ENCODE measurements at regions not wholly inside any gene's neighbourhood (a gene's known extent, or its start where the extent isn't known, plus 50 kb on each side); places are given as distances from the start of the nearest gene placed in this dataset.

DNA sequence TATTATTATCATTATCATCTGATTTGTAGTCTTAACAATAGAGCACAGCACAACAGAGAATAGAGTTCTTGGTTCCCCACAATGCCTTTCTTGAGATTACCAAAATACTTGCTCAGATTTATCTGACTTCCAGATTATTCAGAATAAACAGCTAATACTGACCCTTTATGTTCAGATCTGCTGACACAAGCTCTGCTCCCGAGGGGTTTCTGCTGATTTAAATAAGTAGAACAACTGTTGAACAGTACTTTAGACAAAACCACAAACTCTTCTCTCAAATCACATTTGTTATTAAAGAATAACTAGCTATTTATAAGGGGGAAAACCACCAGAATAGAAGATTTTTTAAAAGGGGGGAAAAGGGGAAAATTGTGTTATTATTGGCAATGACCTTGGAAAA is 380.2 kb upstream of the ATP11B start:
- Histone ChIP-seq H3K4me3 (ENCODE audit: insufficient read depth, low read depth, low read length) (no peak overlapping the region), H3K27ac (ENCODE audit: low read depth, low read length) (no peak overlapping the region), H3K4me1 (ENCODE audit: insufficient read depth, low read length) (no peaks in the 10 kb centered on the region), H4K20me1 (ENCODE audit: insufficient read depth, low read length) (no peaks in the 10 kb centered on the region), H3K9me3 (ENCODE audit: insufficient read depth, low read depth, low read length) (no peaks in the 10 kb centered on the region), H2AFZ (ENCODE audit: low read depth, low read length) (no peak overlapping the region), H3K36me3 (ENCODE audit: insufficient read depth, low read length) (no peaks in the 10 kb centered on the region), H3K27me3 (ENCODE audit: insufficient read depth, low read length) (no peaks in the 10 kb centered on the region), H3K4me2 (ENCODE audit: low read length) (no peak overlapping the region), H3K79me2 (ENCODE audit: insufficient read depth, low read length) (no peaks in the 10 kb centered on the region), H3K9ac (ENCODE audit: low read length) (no peak overlapping the region)
- Mint-ChIP-seq H3K4me1 (ENCODE audit: low read depth, unreplicated experiment) (peaks cover 2% of the 10 kb centered on the region), H3K4me3 (ENCODE audit: unreplicated experiment) (no peak overlapping the region), H3K27me3 (ENCODE audit: low read depth, unreplicated experiment) (peaks cover 2% of the 10 kb centered on the region), H3K9me3 (ENCODE audit: unreplicated experiment) (no peaks in the 10 kb centered on the region), H3K36me3 (ENCODE audit: low read depth, unreplicated experiment) (no peaks in the 10 kb centered on the region), H3K27ac (ENCODE audit: unreplicated experiment) (no peak overlapping the region)
- DNase-seq (ENCODE audit: low read depth): no peak
- FAIRE-seq: no peak
- TF ChIP-seq EZH2 (IDR thresholded peaks at IDR 0.05; ENCODE audit: insufficient read depth, low read length): no peak
- TF ChIP-seq, protein P1, sequence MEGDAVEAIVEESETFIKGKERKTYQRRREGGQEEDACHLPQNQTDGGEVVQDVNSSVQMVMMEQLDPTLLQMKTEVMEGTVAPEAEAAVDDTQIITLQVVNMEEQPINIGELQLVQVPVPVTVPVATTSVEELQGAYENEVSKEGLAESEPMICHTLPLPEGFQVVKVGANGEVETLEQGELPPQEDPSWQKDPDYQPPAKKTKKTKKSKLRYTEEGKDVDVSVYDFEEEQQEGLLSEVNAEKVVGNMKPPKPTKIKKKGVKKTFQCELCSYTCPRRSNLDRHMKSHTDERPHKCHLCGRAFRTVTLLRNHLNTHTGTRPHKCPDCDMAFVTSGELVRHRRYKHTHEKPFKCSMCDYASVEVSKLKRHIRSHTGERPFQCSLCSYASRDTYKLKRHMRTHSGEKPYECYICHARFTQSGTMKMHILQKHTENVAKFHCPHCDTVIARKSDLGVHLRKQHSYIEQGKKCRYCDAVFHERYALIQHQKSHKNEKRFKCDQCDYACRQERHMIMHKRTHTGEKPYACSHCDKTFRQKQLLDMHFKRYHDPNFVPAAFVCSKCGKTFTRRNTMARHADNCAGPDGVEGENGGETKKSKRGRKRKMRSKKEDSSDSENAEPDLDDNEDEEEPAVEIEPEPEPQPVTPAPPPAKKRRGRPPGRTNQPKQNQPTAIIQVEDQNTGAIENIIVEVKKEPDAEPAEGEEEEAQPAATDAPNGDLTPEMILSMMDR (IDR thresholded peaks at IDR 0.05; ENCODE audit: insufficient read depth, low read depth, low read length): no peak

- peaks cover 2% of the 10 kb centered on the region for H3K4me1 Mint-ChIP-seq (ENCODE audit: low read depth, unreplicated experiment)
- no peaks in the 10 kb centered on the region for H3K36me3 Mint-ChIP-seq (ENCODE audit: low read depth, unreplicated experiment)
These were observed 379.6 kb upstream of the ATP11B start for GRCh38 chr3:182413682-182414081.

GRCh38 chr3:182414586-182414985 is 378.7 kb upstream of the ATP11B start:
- H3K4me1 Mint-ChIP-seq (ENCODE audit: low read depth, unreplicated experiment): peaks cover 2% of the 10 kb centered on the region
- peaks cover 2% of the 10 kb centered on the region for H3K27me3 Mint-ChIP-seq (ENCODE audit: low read depth, unreplicated experiment)
- TF ChIP-seq, protein P1 (IDR thresholded peaks at IDR 0.05; ENCODE audit: insufficient read depth, low read depth, low read length): no peak
- no peak for TF ChIP-seq EZH2 (IDR thresholded peaks at IDR 0.05; ENCODE audit: insufficient read depth, low read length)
- Histone ChIP-seq H3K4me2 (ENCODE audit: low read length) (no peak overlapping the region), H3K4me1 (ENCODE audit: insufficient read depth, low read length) (no peaks in the 10 kb centered on the region), H3K27ac (ENCODE audit: low read depth, low read length) (no peak overlapping the region), H3K36me3 (ENCODE audit: insufficient read depth, low read length) (no peaks in the 10 kb centered on the region), H4K20me1 (ENCODE audit: insufficient read depth, low read length) (no peaks in the 10 kb centered on the region), H3K9ac (ENCODE audit: low read length) (no peak overlapping the region), H3K79me2 (ENCODE audit: insufficient read depth, low read length) (no peaks in the 10 kb centered on the region), H3K27me3 (ENCODE audit: insufficient read depth, low read length) (no peaks in the 10 kb centered on the region), H3K9me3 (ENCODE audit: insufficient read depth, low read depth, low read length) (no peaks in the 10 kb centered on the region), H3K4me3 (ENCODE audit: insufficient read depth, low read depth, low read length) (no peak overlapping the region), H2AFZ (ENCODE audit: low read depth, low read length) (no peak overlapping the region)
- no peak for DNase-seq (ENCODE audit: low read depth)
- H3K27ac Mint-ChIP-seq (ENCODE audit: unreplicated experiment): no peak overlapping the region
- H3K4me3 Mint-ChIP-seq (ENCODE audit: unreplicated experiment): no peak overlapping the region
- no peaks in the 10 kb centered on the region for H3K36me3 Mint-ChIP-seq (ENCODE audit: low read depth, unreplicated experiment)
- no peak for FAIRE-seq
- no peaks in the 10 kb centered on the region for H3K9me3 Mint-ChIP-seq (ENCODE audit: unreplicated experiment)

More at GRCh38 chr3:182413682-182414081, 379.6 kb upstream of the ATP11B start:
- Histone ChIP-seq H3K9ac (ENCODE audit: low read length) (no peak overlapping the region), H2AFZ (ENCODE audit: low read depth, low read length) (no peak overlapping the region), H3K27ac (ENCODE audit: low read depth, low read length) (no peak overlapping the region), H4K20me1 (ENCODE audit: insufficient read depth, low read length) (no peaks in the 10 kb centered on the region), H3K79me2 (ENCODE audit: insufficient read depth, low read length) (no peaks in the 10 kb centered on the region), H3K27me3 (ENCODE audit: insufficient read depth, low read length) (no peaks in the 10 kb centered on the region), H3K36me3 (ENCODE audit: insufficient read depth, low read length) (no peaks in the 10 kb centered on the region), H3K4me3 (ENCODE audit: insufficient read depth, low read depth, low read length) (no peak overlapping the region), H3K4me1 (ENCODE audit: insufficient read depth, low read length) (no peaks in the 10 kb centered on the region), H3K4me2 (ENCODE audit: low read length) (no peak overlapping the region), H3K9me3 (ENCODE audit: insufficient read depth, low read depth, low read length) (no peaks in the 10 kb centered on the region)
- Mint-ChIP-seq H3K9me3 (ENCODE audit: unreplicated experiment) (no peaks in the 10 kb centered on the region), H3K27me3 (ENCODE audit: low read depth, unreplicated experiment) (peaks cover 2% of the 10 kb centered on the region), H3K4me3 (ENCODE audit: unreplicated experiment) (no peak overlapping the region), H3K27ac (ENCODE audit: unreplicated experiment) (no peak overlapping the region)
- FAIRE-seq: no peak
- no peak for DNase-seq (ENCODE audit: low read depth)
- TF ChIP-seq, protein P1 (IDR thresholded peaks at IDR 0.05; ENCODE audit: insufficient read depth, low read depth, low read length): no peak
- no peak for TF ChIP-seq EZH2 (IDR thresholded peaks at IDR 0.05; ENCODE audit: insufficient read depth, low read length)

Data from astrocyte (in vitro differentiated cells and primary cell).